ENCODE measurements at regions not wholly inside any gene's neighbourhood (a gene's known extent, or its start where the extent isn't known, plus 50 kb on each side); places are given as distances from the start of the nearest gene placed in this dataset.
"Not testable (repeated sequence)": the region's sequence is repeated elsewhere in the genome, so short reads cannot be mapped to it uniquely, and the experiment has no call there.

- no peak for DNase-seq
These were observed 271.8 kb downstream of the CRLF2 start for GRCh38 chrX:940691-941090.

GRCh38 chrX:936979-937769, 275.3 kb downstream of the CRLF2 start:
- no peak for DNase-seq

DNA sequence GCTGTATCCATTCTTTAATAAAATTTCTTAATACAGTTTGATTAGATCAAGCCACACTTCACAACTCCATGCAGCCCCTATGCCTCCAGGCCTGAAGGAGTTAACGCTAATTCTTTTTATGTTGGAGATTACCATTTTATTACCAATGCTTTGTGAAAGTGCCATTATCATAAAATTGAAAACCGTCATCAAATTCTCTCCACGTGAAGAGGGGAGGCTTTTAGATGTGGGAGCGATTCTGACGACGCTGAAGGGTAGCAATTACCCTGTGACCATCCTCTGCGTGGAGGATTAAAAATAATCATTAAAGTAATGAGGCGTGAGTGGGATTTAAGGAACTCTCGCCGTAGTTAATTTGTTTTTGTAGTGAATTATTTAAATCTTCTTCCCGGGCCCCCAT, 278.8 kb downstream of the CRLF2 start:
- DNase-seq: no peak

- no peak for DNase-seq
These were observed 283.8 kb downstream of the CRLF2 start for GRCh38 chrX:928606-929005.

GRCh38 chrX:926991-927390, 285.5 kb downstream of the CRLF2 start:
- DNase-seq: no peak

GRCh38 chrX:926070-926469, 286.4 kb downstream of the CRLF2 start:
- DNase-seq: no peak

DNA sequence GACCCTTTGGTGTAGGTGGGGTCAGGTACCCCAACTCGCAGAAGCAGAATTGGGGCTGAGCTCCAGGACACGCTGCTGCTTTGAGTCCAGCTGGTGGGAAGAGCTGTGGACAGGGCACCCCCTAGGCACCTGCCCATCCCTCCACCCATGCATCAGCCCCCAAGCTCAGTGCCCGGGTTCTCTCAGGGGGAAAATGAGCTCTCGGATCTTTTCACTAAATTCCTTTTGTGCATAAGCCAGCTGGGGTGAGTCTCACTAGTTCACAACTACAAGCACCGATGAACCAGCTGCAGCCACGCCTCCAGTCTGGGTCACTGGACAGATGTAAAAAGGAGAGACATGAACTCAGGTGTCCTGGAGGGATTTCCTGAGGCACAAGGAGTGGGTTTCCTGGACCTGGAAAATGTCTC, 286.8 kb downstream of the CRLF2 start:
- no peak for DNase-seq

- DNase-seq: no peak
These were observed 287.4 kb downstream of the CRLF2 start for GRCh38 chrX:925094-925493.

- DNase-seq: no peak
These were observed 288.4 kb downstream of the CRLF2 start for GRCh38 chrX:924017-924416.

GRCh38 chrX:920234-920799, 289.7 kb downstream of the SHOX start:
- DNase-seq: no peak

DNA sequence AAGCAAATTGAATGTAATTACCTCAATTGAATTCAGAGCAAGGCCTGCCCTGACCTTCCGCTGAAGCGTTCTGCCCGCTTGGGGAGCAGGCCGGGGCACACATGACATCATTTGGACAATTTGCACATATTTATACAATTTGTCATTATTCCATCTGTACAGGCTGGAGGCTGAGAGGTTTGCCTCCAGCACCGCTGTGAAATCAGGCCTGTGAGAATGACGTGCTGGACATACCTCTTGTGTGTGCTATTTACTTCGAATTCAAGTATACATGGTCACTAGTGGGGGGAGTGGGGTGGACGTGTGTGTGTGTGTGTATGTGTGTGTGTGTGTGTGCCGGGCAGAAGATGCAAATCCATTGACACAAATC, 285.6 kb downstream of the SHOX start:
- no peak for DNase-seq

DNA sequence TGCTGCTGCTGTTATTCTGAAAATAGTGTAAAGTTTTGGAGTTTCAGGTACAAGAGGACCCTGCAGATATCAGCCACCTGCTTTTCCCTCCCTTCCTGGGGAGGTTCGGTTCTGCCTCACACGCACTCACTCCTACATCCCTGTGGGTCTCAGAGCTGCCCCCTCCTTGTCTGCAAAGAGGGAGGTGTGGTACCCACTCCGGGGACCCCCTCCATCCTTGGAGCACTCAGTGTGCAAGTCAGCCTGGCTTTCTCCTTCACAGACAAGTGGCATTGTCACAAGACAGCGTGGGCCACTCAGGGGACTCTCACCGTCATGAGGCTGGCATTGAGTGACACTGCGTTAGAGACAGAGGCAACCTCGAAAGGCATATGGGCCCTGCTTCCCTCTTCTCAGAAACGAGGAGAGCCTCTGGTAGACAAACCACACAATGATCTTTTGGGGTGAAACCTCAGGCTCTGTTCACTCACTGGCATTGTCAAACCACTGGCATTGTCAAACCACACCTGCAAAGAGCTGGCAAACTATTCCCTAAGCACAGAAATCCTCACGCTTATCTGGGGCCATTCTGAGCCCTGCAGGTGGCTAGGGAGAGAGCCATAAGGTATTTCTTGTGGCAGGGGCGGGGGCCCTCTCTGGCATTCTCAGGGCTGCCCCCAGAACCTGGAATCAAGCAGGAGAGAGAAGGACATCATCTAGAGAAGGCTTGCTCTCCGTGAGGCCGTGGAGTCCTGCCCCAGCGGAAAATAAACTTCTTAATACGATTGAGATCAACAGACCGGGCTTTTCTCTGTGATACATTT, 285.0 kb downstream of the SHOX start:
- DNase-seq: no peak

DNA sequence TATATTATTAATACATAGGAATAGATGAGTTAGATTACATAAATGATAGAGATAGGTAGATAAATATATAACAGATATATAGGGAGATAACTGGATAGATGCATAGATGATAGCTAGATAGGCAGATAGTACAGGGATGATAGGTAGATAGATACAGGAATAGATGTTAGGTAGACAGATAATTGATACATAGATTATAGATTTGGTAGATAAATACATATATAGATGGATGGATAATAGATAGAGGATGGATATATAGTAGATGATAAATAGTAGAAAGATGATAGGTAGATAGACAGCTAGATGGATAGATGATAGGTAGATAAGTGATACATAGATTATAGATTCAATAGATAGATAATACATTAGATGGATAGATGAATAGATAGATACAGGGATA, 283.6 kb downstream of the SHOX start:
- DNase-seq: no peak

GRCh38 chrX:912677-913076, 282.1 kb downstream of the SHOX start:
- DNase-seq: no peak

- not testable (repeated sequence) for DNase-seq
These were observed 278.5 kb downstream of the SHOX start for GRCh38 chrX:909068-909467.

DNA sequence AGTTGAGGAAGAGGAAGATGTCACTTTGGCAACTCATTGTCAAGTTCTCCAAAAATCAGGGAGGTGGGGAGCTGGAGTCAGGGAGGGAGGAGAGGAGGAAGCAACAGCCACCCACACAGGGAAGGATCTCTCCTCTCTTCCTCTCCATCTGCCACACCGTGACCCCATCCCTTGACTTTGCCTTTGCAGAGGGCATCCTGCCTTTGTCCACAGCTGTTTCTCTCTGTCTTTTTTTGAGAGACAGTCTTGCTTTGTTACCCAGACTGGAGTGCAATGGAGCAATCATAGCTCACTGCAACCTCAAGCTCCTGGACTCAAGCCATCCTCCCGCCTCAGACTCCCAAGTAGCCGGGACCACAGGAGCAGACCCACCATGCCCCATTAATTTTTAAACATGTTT, 276.0 kb downstream of the SHOX start:
- no peak for DNase-seq

DNA sequence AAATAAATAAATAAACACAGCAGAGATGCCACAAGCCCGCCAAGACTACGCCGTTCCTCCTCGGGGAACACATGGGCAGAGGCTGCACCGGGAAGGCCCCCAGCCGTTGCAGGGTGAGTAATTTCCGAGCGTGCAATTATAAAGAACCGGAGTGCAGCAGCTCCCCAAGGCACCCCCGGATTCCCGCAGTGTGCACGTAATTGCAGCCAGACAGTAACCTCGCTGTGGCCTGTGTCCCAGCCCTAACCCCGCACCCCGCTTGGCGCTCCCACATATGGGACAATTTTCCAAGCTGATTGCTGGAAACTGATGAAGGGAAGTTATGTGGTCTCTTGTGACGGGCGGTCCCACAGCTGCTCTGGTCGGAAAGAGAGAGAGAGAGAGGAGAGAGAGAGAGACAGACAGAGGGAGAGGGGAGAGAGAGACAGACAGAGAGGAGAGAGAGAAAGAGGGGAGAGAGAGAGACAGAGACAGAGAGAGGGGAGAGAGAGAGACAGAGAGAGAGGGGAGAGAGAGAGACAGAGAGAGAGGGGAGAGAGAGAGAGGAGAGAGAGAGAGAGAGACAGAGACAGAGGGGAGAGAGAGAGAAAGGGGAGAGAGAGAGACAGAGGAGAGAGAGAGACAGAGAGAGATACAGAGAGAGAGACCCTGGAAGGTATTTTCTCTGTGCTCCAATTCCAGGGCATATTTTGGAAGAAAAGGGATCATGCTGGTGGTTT, 275.4 kb downstream of the SHOX start:
- DNase-seq: no peak

- DNase-seq: no peak
These were observed 272.5 kb downstream of the SHOX start for GRCh38 chrX:903116-903515.

DNA sequence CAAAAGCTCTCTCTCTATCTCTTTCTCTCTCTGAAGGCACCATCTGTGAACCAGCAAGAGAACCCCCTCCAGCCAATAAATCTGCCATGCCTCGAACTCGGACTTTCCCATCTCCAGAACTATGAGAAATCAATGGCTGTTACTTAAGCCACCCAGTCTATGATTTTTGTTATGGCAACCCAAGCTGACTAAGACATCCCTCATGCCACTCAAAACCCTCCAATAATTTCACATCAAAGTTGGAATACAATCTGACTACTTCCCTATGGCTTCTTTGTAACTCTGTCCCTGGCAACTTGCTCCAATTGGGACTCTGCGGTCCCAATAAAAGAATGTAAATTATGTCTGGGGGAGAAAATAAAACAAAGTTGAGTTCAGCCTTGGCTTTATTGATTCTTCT, 265.7 kb downstream of the SHOX start:
- no peak for DNase-seq

- no peak for DNase-seq
These were observed 259.5 kb downstream of the SHOX start for GRCh38 chrX:889966-890651.

GRCh38 chrX:887724-888123, 257.1 kb downstream of the SHOX start:
- not testable (repeated sequence) for DNase-seq

- no peak for DNase-seq
These were observed 253.0 kb downstream of the SHOX start for GRCh38 chrX:883588-883987.
